IMR-90 (cell line): ENCODE measurements at regions not wholly inside any gene's neighbourhood (a gene's known extent, or its start where the extent isn't known, plus 50 kb on each side); places are given as distances from the start of the nearest gene placed in this dataset.

ENCODE experiments used
- ATAC-seq: fragments of 200-7000 bp; cut with Tn5 transposase; 2 replicates; pipeline ENCODE4 v1.9.1; 2020; ENCODE audit warnings: low read depth, mild to moderate bottlenecking, moderate library complexity
- BruUV-seq: library from RNA; stranded (reverse); fragments of 400-500 nt; replicated peaks from 2 replicates; lab custom pipeline; 2021; lab: Mats Ljungman, UMichigan
- CTCF ChIA-PET: fragments of 300-600 bp; formaldehyde crosslinking; extraction: SDS; loops from one replicate; lab custom pipeline; 2021; ENCODE audit warnings: antibody characterized with exemption; lab: Yijun Ruan, JAX
- POLR2A ChIA-PET: fragments of 300-600 bp; sonication (Branson Sonifier 250); formaldehyde crosslinking; loops from one replicate; lab custom pipeline; 2022; ENCODE audit warnings: antibody characterized with exemption; ENCODE audit not compliant: unreplicated experiment; lab: Charles Lee
- DNase-seq: peaks from one replicate; pipeline ENCODE4 v3.0.0; 2013
- H2AFZ ChIP-seq: replicated peaks from 2 replicates; pipeline ENCODE3; 2013; ENCODE audit warnings: low read length, mild to moderate bottlenecking; ENCODE audit not compliant: poor library complexity
- H2AK5ac ChIP-seq: 2 replicates; pipeline ENCODE4 v1.6.1; 2013; ENCODE audit warnings: low read depth, low read length, inconsistent platforms
- H2AK9ac ChIP-seq: replicated peaks from 2 replicates; pipeline ENCODE3; 2013; ENCODE audit warnings: mild to moderate bottlenecking, low read depth, low read length, moderate library complexity; ENCODE audit not compliant: poor library complexity
- H2BK120ac ChIP-seq: 2 replicates; pipeline ENCODE4 v1.6.1; 2013; ENCODE audit warnings: low read depth, low read length, inconsistent platforms
- H2BK15ac ChIP-seq: 3 replicates; pipeline ENCODE4 v1.6.1; 2013; ENCODE audit warnings: low read depth, low read length, inconsistent platforms
- H2BK20ac ChIP-seq: 2 replicates; pipeline ENCODE4 v1.6.1; 2013; ENCODE audit warnings: low read depth, mild to moderate bottlenecking, inconsistent platforms, low read length, moderate library complexity
- H2BK5ac ChIP-seq: 2 replicates; pipeline ENCODE4 v1.6.1; 2013; ENCODE audit warnings: mild to moderate bottlenecking, low read depth, low read length, inconsistent platforms; ENCODE audit not compliant: poor library complexity, severe bottlenecking
- H3K14ac ChIP-seq: replicated peaks from 2 replicates; pipeline ENCODE4 v1.6.1; 2013; ENCODE audit warnings: low read depth, low read length, inconsistent platforms
- H3K18ac ChIP-seq: 2 replicates; pipeline ENCODE4 v1.6.1; 2013; ENCODE audit warnings: low read depth, low read length, control low read depth
- H3K23ac ChIP-seq: 2 replicates; pipeline ENCODE4 v1.6.1; 2013; ENCODE audit warnings: low read depth, low read length, inconsistent platforms
- H3K27ac ChIP-seq: 2 replicates; pipeline ENCODE4 v1.5.1; 2013; ENCODE audit warnings: mild to moderate bottlenecking, control low read depth, low read length; ENCODE audit not compliant: insufficient read depth
- H3K27me3 ChIP-seq: 2 replicates; pipeline ENCODE4 v1.6.1; 2013; ENCODE audit warnings: low read length; ENCODE audit not compliant: control insufficient read depth, insufficient read depth
- H3K36me3 ChIP-seq: 2 replicates; pipeline ENCODE4 v1.6.1; 2013; ENCODE audit warnings: low read length, mixed read lengths; ENCODE audit not compliant: control insufficient read depth, insufficient read depth
- H3K4ac ChIP-seq: 2 replicates; pipeline ENCODE4 v1.6.1; 2013; ENCODE audit warnings: low read depth, low read length, inconsistent platforms
- H3K4me1 ChIP-seq: 2 replicates; pipeline ENCODE4 v1.6.1; 2013; ENCODE audit warnings: low read length, mixed read lengths; ENCODE audit not compliant: control insufficient read depth, insufficient read depth
- H3K4me2 ChIP-seq: 2 replicates; pipeline ENCODE4 v1.6.1; 2013; ENCODE audit warnings: low read depth, mild to moderate bottlenecking, control low read depth, low read length, moderate library complexity
- H3K4me3 ChIP-seq: 2 replicates; pipeline ENCODE4 v1.5.1; 2013; ENCODE audit warnings: low read depth, mild to moderate bottlenecking, control low read depth, low read length, moderate library complexity; ENCODE audit not compliant: insufficient read depth
- H3K56ac ChIP-seq: 2 replicates; pipeline ENCODE4 v1.6.1; 2013; ENCODE audit warnings: low read length, inconsistent platforms; ENCODE audit not compliant: insufficient read depth; ENCODE audit errors: extremely low read depth
- H3K79me1 ChIP-seq, 2 experiments: 2 replicates each; pipeline ENCODE4 v1.6.1; 2013; ENCODE audit warnings: low read length in 2 of 2, inconsistent platforms in 1 of 2, low read depth in 1 of 2
- H3K9ac ChIP-seq: 2 replicates; pipeline ENCODE4 v1.6.1; 2013; ENCODE audit warnings: low read depth, low read length, control low read depth
- H3K9me1 ChIP-seq: 2 replicates; pipeline ENCODE4 v1.6.1; 2013; ENCODE audit warnings: low read length, inconsistent platforms; ENCODE audit not compliant: insufficient read depth
- H3K9me3 ChIP-seq: 2 replicates; pipeline ENCODE4 v1.6.1; 2013; ENCODE audit warnings: low read length; ENCODE audit not compliant: control insufficient read depth, insufficient read depth
- H4K20me1 ChIP-seq: 2 replicates; pipeline ENCODE4 v1.6.1; 2013; ENCODE audit warnings: low read length, inconsistent platforms; ENCODE audit not compliant: insufficient read depth
- H4K5ac ChIP-seq: 2 replicates; pipeline ENCODE4 v1.6.1; 2013; ENCODE audit warnings: mild to moderate bottlenecking, low read depth, low read length, control low read depth
- H4K8ac ChIP-seq, 2 experiments: 2 replicates each; pipeline ENCODE4 v1.6.1; 2013; ENCODE audit warnings: low read depth in 2 of 2, low read length in 2 of 2, control low read depth in 1 of 2, inconsistent platforms in 1 of 2
- H4K91ac ChIP-seq: 2 replicates; pipeline ENCODE4 v1.6.1; 2013; ENCODE audit warnings: low read depth, low read length, inconsistent platforms; ENCODE audit not compliant: insufficient read depth
- BHLHE40 ChIP-seq: fragments of 150-350 bp; IDR thresholded peaks from 2 replicates; pipeline ENCODE4 v1.6.1; 2016; ENCODE audit warnings: mild to moderate bottlenecking, low read depth, low read length
- CEBPB ChIP-seq: IDR thresholded peaks from 2 replicates; pipeline ENCODE4 v1.6.1; 2012; ENCODE audit warnings: low read depth, low read length, improper control_type of control experiment
- CHD1 ChIP-seq: IDR thresholded peaks from 2 replicates; pipeline ENCODE4 v1.6.1; 2012; ENCODE audit warnings: low read depth, low read length, improper control_type of control experiment
- FOS ChIP-seq: fragments of 150-350 bp; IDR thresholded peaks from 2 replicates; pipeline ENCODE4 v1.6.1; 2016; ENCODE audit warnings: low read depth, low read length
- MAFK ChIP-seq: IDR thresholded peaks from 2 replicates; pipeline ENCODE4 v1.6.1; 2012; ENCODE audit warnings: low read depth, low read length, improper control_type of control experiment
- MAZ ChIP-seq: IDR thresholded peaks from 2 replicates; pipeline ENCODE4 v1.6.1; 2012; ENCODE audit warnings: low read depth, mild to moderate bottlenecking, low read length, improper control_type of control experiment, moderate library complexity, borderline replicate concordance
- NFE2L2 ChIP-seq: fragments of 150-350 bp; IDR thresholded peaks from 2 replicates; pipeline ENCODE4 v1.6.1; 2016; ENCODE audit warnings: low read depth, mild to moderate bottlenecking, low read length
- POLR2A ChIP-seq: IDR thresholded peaks from 2 replicates; pipeline ENCODE4 v1.6.1; 2012; ENCODE audit warnings: mild to moderate bottlenecking, low read depth, low read length
- RAD21 ChIP-seq: IDR thresholded peaks from 2 replicates; pipeline ENCODE4 v1.6.1; 2012; ENCODE audit warnings: low read length, improper control_type of control experiment
- WGBS, 2 experiments: methylation state at CpG; one replicate each; pipeline versions ENCODE4 v1.1.5 to v1.1.7; 2013; ENCODE audit warnings: missing lambda C conversion rate in 2 of 2; ENCODE audit not compliant: insufficient read length in 1 of 2; ENCODE audit errors: extremely low coverage in 2 of 2; 5-methylcytosine and 5-hydroxymethylcytosine counted together
- dilution Hi-C: fragments of 300-500 bp; cut with HindIII; formaldehyde crosslinking; loops from one replicate; pipeline ENCODE4 v1.14.3; 2018; ENCODE audit warnings: low sequenced_read_pairs; ENCODE audit not compliant: unreplicated experiment
- in situ Hi-C: fragments of 300-500 bp; cut with MboI; formaldehyde crosslinking; loops from 3 replicates; pipeline ENCODE4 v1.14.3; 2019; ENCODE audit warnings: low sequenced_read_pairs, inconsistent platforms, mixed read lengths
- intact Hi-C: fragments of 100-400 bp; cut with micrococcal nuclease; formaldehyde crosslinking; loops from 2 replicates; pipeline ENCODE4 v1.10.0; 2022
- TF ChIP-seq, protein P1 (sequence below): conservative IDR thresholded peaks from 2 replicates; pipeline ENCODE4 v1.5.1; 2012; ENCODE audit warnings: mild to moderate bottlenecking, low read depth, low read length, improper control_type of control experiment

DNA sequence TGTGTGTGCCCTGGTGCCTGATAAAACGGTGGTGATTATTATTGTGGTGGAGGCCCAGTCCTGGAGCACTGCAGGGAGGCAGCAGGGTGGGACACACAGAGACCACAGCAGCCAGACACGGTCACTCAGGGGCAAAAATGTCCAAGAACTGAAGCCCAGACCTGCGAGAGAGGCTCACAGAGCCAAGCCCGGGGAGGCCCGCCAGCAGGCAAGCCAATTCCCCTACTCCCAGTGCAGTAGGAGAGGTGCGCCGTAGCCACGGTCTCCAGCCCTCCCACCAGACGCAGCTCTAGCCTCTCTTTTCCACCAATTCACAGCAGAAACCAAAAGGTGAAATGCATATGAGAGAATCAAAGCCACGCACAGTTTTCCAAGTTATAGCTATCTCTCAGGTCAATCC is 179.4 kb upstream of the TAB2 start:
- ATAC-seq (no peak), DNase-seq (no peak)
- in situ Hi-C loops (no loop called here), dilution Hi-C loops (no loop called here), intact Hi-C loops (no loop called here)
- Histone ChIP-seq H2AFZ (no peak overlapping the region), H4K8ac (no peak overlapping the region), H3K9me3 (peaks cover 2% of the 10 kb centered on the region; the same call in 1 of the 2 replicates), H4K91ac (no peak overlapping the region), H3K36me3 (no peaks in the 10 kb centered on the region), H2BK120ac (no peak overlapping the region), H2AK5ac (no peak overlapping the region), H3K4me1 (no peaks in the 10 kb centered on the region; the same call in 1 of the 2 replicates), H3K79me1 (no peaks in the 10 kb centered on the region), H3K4me2 (no peak overlapping the region), H2BK20ac (no peak overlapping the region), H4K20me1 (no peaks in the 10 kb centered on the region), H3K27me3 (peaks cover 5% of the 10 kb centered on the region), H3K4me3 (no peak overlapping the region), H2BK5ac (no peak overlapping the region), H3K14ac (no peak overlapping the region), H3K56ac (no peak overlapping the region), H2AK9ac (no peak overlapping the region), H3K9ac (no peak overlapping the region), H3K27ac (no peak overlapping the region), H3K4ac (no peak overlapping the region), H3K23ac (no peak overlapping the region), H2BK15ac (no peak overlapping the region), H4K5ac (no peak overlapping the region), H3K9me1 (no peaks in the 10 kb centered on the region), H3K18ac (no peak overlapping the region)
- POLR2A ChIA-PET, result interaction anchor here (0.6 kb wide), 1 partner anchor 171 kb away, joined by 3 read pairs; no protein-coding TSS in a partner anchor
- 75% methylated on average over 2 of the region's 10 CpGs; no CpG with 5 or more reads in 1 of the 2 experiments for WGBS, 2 experiments
- no TSS peak for BruUV-seq
- CTCF ChIA-PET, result no interaction called here
- TF ChIP-seq MAZ (no peak), CHD1 (no peak), BHLHE40 (no peak), POLR2A (no peak), RAD21 (no peak), NFE2L2 (no peak), CEBPB (no peak), FOS (no peak), MAFK (no peak)
- TF ChIP-seq, protein P1, sequence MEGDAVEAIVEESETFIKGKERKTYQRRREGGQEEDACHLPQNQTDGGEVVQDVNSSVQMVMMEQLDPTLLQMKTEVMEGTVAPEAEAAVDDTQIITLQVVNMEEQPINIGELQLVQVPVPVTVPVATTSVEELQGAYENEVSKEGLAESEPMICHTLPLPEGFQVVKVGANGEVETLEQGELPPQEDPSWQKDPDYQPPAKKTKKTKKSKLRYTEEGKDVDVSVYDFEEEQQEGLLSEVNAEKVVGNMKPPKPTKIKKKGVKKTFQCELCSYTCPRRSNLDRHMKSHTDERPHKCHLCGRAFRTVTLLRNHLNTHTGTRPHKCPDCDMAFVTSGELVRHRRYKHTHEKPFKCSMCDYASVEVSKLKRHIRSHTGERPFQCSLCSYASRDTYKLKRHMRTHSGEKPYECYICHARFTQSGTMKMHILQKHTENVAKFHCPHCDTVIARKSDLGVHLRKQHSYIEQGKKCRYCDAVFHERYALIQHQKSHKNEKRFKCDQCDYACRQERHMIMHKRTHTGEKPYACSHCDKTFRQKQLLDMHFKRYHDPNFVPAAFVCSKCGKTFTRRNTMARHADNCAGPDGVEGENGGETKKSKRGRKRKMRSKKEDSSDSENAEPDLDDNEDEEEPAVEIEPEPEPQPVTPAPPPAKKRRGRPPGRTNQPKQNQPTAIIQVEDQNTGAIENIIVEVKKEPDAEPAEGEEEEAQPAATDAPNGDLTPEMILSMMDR, result no peak
